GM18511 (cell line): ENCODE measurements at regions not wholly inside any gene's neighbourhood (a gene's known extent, or its start where the extent isn't known, plus 50 kb on each side); places are given as distances from the start of the nearest gene placed in this dataset.

Experiments used
- ATAC-seq: cut with Tn5 transposase; IDR thresholded peaks from one replicate; pipeline ENCODE4 v1.9.1; 2021; ENCODE audit warnings: mild to moderate bottlenecking, moderate library complexity; ENCODE audit not compliant: unreplicated experiment

DNA sequence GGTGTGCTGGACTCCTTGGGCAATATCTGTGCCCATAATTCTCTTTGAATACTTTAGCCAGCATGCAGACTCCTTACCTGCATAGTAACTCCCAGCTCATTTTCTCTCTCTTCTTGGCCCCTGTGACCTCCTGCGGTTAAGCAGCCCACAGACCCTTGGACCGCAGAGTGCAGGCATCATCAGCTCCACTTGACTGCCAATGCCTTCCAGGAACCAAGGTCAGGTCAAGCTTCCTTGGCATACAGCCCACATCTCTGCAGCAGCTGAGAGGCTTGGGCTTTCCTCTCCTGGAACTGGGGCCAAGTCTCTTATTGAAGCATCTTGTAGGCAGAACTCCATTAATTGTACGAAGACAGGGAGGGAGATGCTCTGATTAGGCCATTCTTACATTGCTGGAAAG, 130.1 kb upstream of the PIEZO2 start:
- ATAC-seq, result no peak

DNA sequence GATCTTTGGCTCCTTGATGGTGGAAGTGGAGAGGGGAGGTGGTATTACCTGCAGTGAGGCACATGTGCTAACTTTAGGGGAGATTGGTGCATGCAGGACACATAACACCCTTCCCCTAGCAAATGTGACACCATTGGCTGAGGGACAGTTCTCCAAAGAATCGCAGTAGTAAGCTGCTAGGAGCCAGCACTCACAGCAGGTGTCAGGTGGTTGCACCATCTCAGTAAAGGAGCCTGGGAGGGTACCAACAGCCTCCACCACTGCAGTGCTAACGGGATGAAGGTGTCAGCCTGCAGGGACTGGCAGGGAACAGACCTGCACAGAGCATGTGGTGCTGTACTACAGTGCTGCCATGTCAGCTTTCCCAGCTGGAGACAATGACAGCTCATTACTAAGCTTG, 127.3 kb upstream of the PIEZO2 start:
- no peak for ATAC-seq

DNA sequence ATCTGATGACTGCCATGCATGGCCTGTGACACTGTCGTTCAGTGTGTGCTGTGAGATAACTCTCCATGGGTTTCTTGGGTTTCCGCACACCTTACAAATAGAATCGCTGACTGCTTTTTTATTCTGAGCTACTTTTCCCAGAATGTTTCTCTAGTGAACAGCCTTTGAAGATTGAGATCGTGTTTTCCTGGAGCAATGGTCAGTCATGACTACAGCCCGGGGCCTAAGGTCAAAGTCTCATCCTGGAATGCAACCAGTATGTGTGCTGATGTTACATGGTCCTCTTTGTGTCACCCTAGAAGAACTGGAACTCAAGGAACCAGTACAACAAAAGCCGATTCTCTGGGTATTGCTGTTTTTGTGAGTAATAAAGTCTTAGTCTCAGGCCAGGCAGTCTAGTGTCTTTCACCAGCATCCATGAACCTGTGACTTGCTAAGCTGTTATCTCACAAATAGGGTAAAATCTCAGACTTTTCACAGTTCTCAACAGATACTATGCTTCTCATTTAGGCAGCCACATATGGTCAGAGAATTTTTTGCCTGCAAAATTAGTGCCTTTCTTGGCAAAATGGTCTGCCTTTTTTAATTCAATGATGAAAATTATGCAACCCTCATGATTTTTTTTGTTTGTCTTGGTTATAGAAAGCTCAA, 124.9 kb upstream of the PIEZO2 start:
- ATAC-seq, result no peak

DNA sequence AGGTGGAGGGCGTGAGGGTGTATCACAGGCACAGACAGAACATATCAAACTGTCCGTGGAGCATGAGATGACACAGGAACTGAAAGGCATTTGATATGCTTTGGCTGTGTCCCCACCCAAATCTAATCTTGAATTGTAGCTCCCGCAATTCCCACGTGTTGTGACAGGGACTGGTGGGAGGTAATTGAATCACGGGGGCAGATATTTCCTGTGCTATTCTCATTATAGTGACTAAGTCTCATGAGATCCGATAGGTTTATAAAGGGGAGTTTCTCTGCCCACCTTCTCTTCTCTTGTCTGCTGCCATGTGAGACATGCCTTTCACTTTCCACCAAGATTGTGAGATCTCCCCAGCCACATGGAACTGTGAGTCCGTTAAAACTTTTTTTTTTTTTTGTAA, 123.1 kb upstream of the PIEZO2 start:
- no peak for ATAC-seq

DNA sequence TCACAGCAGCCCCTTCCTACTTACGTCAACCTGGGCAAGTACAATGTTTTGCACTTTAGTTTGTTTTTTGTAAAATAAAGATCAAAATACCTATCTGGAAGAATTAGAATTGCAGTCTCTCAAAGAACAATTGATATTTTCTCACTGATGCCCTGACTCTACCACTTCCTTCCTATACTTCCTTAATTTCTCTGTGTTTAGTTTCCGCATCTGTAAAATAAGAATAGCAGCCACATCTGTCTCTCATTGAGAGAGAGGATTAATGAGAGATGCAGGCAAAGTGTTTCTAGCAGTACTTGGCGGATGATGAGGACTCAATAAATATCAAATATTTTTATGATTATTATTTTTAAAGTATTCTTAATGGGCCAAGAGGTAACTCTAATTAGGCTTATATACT, 122.6 kb upstream of the PIEZO2 start:
- no peak for ATAC-seq

DNA sequence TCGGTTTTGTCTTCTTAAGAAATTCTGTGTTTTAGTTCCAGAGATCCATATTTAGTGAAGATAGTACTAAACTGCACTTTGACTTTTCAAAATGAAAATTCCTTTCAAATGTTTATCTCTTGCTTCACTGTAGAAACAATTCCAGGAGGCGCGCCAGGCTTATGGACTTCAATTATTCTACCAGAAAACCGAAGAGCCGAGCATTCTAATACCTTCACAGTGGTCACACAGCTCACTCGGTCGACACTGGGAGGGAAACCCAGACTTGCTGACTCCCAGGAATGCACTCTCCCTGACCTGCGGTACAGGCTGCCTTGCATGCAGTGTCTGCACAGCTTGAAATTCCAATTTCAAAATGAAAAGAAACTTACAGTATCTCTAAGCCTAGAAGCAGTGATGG, 119.9 kb upstream of the PIEZO2 start:
- no peak for ATAC-seq

DNA sequence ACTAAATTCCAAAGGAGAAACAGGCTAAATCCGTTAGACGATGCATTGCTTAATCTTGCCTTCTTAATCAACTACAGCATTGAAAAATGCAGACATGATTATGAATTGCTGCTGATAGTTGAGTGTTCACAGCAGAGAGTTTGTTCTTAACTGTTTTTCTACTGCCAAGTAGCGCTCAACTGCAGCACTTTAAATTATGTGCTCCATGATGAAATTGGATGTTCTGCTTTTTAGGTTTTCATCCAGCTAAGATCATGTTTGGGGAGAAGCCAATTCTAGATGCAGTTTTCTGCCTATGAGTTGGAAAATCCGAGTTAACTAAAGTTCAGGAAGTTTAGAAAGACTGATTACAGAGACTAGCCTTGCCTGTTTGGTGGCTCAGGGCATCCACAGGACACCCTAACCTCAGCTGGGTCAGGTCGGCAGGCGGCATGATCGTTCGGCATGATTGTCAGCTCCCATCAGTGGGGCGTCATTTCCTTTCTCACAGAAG, 119.4 kb upstream of the PIEZO2 start:
- no peak for ATAC-seq

DNA sequence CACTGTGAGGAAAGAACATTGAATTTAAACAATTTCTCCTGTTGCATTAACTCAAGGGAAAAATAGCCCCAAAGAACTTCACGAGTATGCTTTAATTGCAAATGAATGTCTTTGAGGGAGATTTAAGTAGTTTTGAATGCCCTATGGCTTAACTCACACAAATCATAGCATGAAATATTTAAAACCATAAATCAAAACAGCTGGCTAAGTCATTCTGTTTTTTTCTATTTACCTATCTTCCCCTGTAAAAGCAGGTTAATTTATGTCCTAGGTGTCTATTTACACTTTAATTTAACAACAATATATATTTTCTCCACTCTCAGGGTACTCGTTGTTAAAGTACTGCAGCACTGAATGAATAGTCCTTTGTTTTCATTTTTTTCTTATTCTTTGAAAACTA, 118.8 kb upstream of the PIEZO2 start:
- no peak for ATAC-seq

DNA sequence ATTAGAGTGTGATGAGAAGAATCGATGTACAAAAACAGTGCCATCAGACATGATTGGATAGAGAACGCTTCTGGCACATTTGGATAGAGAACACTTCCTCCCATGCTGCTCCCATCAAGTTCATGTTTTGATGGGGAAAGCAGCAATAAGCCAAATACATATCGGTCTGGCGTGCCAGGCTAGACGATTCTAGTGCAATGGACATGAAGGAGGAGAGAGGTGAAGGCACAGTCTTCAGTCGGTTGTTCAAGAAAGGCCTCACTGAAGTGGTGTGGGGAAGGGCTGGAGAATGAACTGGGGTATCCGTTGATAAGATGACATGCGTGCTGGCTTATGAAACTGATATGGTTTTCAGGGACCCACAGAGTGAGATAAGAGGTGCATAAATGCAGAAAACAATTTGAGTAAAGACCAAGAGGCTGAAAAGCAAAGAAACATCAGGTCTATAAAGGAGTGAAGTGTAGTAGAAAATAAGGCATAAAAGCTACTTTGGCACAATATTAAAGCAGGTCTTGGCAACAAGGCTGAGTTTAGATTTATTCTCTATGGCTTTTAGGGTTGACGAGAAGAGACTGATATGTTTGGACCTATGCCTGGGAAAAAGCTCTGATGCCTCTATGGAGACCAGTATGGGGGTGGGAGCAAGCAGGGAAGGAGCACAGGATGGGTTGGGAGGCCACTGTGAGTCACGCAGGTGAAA, 117.6 kb upstream of the PIEZO2 start:
- ATAC-seq, result no peak

DNA sequence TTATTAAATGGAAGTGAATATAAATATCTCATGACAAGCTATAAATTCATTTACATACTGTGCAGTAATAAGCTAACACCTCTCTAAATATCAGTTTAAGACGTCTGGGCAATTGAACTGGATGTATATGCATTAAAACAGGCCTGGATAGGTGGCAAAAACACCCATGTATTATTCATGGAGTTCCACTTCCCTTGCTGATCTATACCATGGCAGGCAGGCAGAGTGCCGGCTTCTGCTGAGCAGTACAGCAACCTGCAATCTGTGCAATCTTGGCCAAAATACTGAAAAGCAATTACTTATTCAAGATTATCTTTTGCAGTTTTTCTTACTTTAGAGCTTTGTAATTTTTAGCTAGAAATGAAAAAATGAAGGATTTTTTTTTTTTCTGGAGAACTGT, 112.1 kb upstream of the PIEZO2 start:
- no peak for ATAC-seq

DNA sequence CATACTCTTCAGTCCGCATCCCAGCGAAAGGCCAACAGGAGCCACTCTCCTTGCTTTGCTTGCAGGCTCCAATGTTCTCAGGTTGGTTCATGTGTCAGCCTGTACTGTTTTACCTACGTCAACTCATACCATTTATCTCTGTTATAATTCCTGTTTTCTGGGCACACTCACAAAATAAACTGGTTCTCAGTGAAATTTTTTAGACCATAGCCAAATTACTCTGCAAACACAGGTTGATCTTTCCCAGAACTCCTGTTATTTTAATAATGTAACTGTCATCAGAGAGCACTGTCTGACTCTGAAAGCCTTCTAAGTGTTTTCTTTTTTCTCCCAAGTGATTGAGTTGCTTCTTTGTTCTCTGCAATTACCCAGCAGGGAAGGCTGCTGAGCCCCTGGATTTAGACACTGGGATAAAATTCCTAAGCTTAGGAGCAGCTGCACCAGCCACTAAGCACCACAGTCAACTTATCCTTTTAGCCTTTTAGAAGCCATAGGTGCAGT, 111.6 kb upstream of the PIEZO2 start:
- ATAC-seq, result no peak

DNA sequence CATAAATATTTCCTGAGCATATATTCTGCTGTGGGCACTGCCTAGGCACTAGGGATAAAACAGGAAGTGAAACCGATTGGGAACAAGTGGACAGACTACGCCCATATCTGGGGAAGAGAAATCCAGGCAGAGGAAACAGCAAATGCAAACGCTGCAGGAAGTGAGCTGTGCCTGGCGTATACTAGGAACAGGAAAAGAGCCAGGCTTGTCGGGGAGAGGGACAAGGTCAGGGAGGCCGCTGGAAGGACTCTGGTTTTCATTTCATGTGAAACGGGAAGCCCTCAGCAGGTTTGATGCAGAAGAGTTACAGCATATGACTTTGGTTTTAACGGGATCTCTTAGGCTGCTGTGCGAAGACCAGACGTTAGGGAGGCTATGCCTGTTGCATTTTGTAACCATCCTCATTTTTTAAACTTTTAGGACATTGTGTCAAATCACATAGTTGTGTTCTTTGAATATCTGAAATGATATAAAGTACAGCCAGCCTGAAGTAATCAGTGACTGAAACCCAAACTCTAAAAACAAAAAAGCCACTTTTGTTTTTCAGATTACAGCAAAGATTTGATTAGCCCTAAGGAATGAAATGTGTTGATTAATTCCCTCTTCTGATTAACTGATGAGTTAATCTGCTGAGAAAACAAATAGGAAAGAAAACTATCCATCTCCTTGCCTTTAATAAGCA, 110.2 kb upstream of the PIEZO2 start:
- ATAC-seq, result no peak

DNA sequence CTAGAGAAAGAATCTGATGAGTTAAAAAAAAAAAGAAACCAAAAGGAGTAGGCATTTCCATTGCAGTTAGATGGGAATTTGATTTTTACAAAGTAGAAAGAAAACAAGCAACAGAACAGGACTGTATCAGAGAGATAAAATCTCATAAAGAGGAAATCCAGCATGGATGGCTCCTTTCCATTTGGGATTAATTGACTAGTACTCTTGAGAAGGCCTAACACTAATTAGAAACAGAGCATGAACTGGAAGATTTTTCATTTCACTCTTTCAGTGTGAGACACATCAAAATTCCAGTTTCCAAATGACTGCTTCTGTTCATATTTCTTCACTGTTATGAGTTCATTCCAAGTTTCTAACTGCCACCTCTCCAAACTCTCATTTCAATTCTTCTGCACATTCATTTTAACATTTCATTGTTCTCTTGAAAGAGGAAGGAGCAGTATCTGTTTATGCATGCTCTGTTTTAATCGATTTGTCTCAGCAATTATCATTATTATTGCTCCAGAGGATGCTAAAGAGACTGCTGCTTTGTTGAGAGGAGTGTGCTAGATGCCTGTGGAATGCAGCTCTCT, 108.8 kb upstream of the PIEZO2 start:
- ATAC-seq, result no peak

DNA sequence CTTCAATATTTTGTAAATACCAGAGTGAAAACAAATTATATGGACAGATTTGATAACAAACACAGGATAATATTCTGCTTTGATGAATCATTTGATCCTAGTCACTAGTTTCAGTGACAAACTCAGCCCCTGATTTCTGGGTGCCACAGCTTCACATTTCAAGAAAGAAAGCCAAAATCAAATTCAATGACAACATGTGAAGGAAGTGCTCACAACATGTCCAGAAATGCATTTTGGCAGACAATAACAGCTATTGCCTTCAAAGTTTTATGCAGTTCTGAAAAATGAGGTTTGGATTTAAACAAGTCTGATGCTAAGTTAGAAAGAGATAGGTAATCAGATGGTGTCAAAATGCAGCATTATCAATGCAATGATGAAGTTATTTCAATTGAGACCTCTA, 106.9 kb upstream of the PIEZO2 start:
- ATAC-seq, result no peak

DNA sequence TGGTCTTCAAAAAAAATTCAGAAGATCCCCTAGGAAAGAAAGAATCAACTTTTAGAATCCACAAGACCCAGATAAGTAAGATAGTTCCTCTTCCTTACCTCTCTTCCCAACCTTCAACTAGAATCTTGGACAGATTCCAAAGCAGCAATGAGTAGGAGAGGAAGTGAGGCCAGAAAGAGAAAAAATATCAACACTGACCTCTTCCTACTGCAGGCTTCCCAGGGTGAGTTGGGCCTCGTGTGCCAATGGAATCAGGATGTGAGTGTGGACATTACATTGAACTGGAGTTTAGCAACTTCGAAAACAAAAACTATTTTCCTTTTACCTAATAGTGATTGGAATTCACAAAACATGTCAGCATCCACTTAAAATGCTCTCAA, 102.5 kb upstream of the PIEZO2 start:
- no peak for ATAC-seq

DNA sequence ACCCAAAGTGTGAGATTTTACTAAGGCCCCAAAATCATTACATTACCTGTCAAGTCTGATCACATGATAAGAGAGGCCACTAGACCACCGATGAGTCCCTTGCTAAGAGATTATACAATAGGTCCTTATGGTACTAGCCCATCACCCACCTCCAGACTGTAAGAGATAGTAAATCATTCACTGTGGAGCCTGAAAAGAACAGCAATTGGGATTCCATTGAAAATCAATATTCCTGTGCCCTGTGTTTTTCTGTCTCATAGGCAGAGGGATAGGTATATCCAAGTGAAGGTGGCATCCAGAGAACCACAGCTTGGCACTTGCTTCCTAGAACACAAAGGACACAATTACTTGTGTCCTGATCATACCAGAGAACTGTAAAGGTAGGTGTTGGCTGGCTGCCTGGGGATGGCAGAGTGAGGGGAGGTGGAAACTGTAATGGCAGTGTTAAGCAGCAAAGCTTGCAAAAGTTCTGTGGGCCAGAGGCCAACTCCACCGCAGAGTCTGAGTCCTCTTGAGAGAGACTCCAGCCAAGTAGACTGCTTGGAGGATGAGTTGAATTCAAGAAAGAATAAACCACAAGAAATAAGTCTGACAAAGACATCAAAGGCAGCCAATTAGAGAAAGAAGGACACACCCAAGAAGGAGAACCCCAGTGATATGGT, 102.0 kb upstream of the PIEZO2 start:
- no peak for ATAC-seq

DNA sequence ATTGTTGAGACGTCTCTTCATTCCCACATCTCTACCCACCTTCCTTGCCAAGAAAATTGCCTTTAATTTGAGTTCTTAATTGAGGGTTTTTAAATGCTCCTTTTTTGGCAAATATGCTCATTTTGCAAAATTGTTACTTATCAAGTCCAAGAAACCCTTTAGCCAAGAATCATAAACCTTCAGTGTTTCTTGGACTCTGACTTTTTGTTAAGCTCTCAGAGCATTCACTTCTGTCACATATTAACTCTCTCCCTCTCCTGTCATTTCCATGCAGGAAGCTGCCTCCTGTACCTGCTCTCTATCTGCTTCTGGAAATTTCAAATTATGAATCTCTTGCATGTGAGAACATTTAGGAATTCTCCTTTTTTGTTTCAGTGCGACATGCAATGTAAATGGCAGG, 100.0 kb upstream of the PIEZO2 start:
- no peak for ATAC-seq

DNA sequence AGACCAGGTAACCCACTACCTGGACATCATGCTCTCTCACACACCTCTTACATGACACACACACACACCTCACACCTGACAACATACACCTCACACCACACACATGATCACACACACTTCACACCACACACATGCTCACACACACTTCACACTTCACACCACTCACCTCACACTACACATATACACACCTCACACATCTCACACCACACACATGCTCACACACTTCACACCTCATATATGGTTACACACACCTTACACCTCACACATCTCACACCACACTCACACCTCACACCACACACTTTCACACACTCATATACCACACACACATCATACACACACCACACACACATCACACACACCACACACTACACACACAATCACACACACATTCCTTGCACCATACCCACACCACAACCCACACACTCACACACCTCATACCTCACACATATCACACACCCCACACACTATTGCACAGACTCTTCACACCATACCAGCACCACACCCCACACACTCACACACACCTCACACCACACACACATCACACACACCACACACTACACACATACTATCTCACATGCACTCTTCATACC, 98.1 kb upstream of the PIEZO2 start:
- ATAC-seq, result no peak

DNA sequence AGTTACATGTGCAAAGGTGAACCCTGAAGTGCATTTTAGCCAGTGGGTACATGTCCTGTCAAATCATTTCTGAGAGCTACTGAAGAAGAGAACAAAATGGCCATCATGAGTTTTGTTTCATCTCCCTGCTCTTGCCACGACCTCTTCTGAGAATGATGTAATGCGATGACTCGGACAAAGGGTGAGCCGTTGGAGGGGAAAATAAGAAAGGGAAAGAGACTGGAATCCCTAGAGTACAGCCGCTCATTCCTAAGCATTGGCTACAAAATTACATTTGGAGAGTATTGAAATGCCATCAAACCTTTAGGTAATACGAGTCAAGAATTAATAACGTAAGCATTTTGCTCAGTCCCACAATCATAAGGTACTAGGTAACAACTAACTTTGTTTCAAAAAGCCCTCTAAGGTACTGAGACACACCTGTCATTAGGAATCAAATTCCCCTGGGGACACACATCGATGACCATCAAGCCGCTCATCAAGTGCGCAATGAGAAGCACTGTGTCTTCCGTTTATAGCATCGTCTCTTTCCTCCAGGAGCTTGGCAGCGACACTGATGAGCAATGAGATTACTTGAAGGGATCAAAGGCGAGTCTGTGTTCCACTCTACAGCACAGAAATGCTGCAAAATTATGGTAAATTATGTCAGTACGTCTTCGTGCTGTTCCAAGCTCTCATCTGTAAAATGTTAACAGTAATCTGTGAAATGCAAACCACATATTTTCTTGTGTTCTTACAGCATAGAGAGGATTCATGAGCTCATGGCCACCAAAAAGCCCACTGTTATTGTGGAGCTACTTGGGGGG, 97.3 kb upstream of the PIEZO2 start:
- ATAC-seq, result no peak

DNA sequence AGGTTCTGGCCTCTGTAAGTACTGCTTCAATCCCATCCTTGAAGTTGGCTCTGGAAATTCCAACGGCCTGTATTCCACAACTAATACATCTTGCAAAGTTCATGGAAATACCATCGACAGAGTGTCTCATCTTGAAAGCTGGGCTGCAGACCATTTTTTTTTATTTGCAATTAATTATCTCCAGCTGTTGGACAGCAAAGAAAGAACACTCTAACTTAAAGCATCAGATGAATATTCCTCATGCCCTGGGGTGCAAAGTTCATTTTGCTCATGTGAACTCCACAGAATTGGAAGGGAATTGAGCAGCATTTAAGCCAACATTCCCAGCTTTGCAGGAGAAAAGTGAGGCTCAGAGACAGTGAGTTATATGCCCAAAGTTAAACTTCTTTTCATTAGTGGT, 96.5 kb upstream of the PIEZO2 start:
- no peak for ATAC-seq
